Naive thymus-derived CD4-positive, alpha-beta T cell (primary cell): ENCODE measurements at regions not wholly inside any gene's neighbourhood (a gene's known extent, or its start where the extent isn't known, plus 50 kb on each side); places are given as distances from the start of the nearest gene placed in this dataset.
"Not testable (repeated sequence)": the region's sequence is repeated elsewhere in the genome, so short reads cannot be mapped to it uniquely, and the experiment has no call there.

Experiments used
- ATAC-seq: fragments of 150-1000 bp; cut with Tn5 transposase; 2 replicates; pipeline ENCODE4 v1.10.0; 2021; ENCODE audit warnings: mild to moderate bottlenecking, moderate library complexity
- CTCF ChIA-PET: fragments of 350-600 bp; sonication (Branson Sonifier 250); formaldehyde crosslinking; loops from one replicate; lab custom pipeline; 2021; ENCODE audit warnings: antibody characterized with exemption; lab: Charles Lee
- POLR2A ChIA-PET: fragments of 350-600 bp; sonication (Branson Sonifier 250); formaldehyde crosslinking; loops from one replicate; lab custom pipeline; 2021; ENCODE audit warnings: antibody characterized with exemption, inconsistent platforms; lab: Charles Lee
- DNase-seq, 9 donors: peaks; one replicate each; pipeline versions ENCODE4 v3.0.0 to v3.0.0-alpha.2; 2020 to 2022; ENCODE audit warnings: mixed read lengths in 1 of 9
- H3K27ac ChIP-seq: one replicate; pipeline ENCODE4 v1.7.0; 2013; ENCODE audit warnings: mild to moderate bottlenecking, low read depth, low read length, moderate library complexity
- H3K27me3 ChIP-seq, 2 donors: one replicate each; pipeline ENCODE4 v1.7.0; 2013; ENCODE audit warnings: low read length in 2 of 2, mild to moderate bottlenecking in 2 of 2, moderate library complexity in 2 of 2; ENCODE audit not compliant: control insufficient read depth in 2 of 2, insufficient read depth in 2 of 2
- H3K36me3 ChIP-seq, 3 experiments: 1 replicate in 2 of 3; 2 replicates in 1 of 3; pipeline ENCODE4 v1.7.0; 2013; ENCODE audit warnings: low read length in 3 of 3, mild to moderate bottlenecking in 3 of 3, moderate library complexity in 1 of 3; ENCODE audit not compliant: insufficient read depth in 3 of 3, control insufficient read depth in 2 of 3
- H3K4me1 ChIP-seq, 2 donors: one replicate each; pipeline ENCODE4 v1.7.0; 2013; ENCODE audit warnings: low read length in 2 of 2, mild to moderate bottlenecking in 2 of 2, moderate library complexity in 1 of 2; ENCODE audit not compliant: control insufficient read depth in 2 of 2, insufficient read depth in 2 of 2
- H3K4me3 ChIP-seq: 2 replicates; pipeline ENCODE4 v1.7.0; 2013; ENCODE audit warnings: mild to moderate bottlenecking, low read length
- H3K9me3 ChIP-seq, 3 experiments: 1 replicate in 2 of 3; 2 replicates in 1 of 3; pipeline ENCODE4 v1.7.0; 2013; ENCODE audit warnings: low read length in 3 of 3; ENCODE audit not compliant: control insufficient read depth in 2 of 3
- H3K27ac Mint-ChIP-seq, 9 donors: one replicate each; pipeline ENCODE4 v1.8.0; 2020 to 2022; ENCODE audit warnings: mixed read lengths in 9 of 9, mild to moderate bottlenecking in 8 of 9, moderate library complexity in 5 of 9, inconsistent platforms in 2 of 9
- H3K27me3 Mint-ChIP-seq, 5 donors: one replicate each; pipeline ENCODE4 v1.8.0; 2021 to 2022; ENCODE audit warnings: mixed read lengths in 5 of 5, mild to moderate bottlenecking in 1 of 5
- H3K36me3 Mint-ChIP-seq, 5 donors: one replicate each; pipeline ENCODE4 v1.8.0; 2020 to 2022; ENCODE audit warnings: mixed read lengths in 5 of 5, mild to moderate bottlenecking in 3 of 5, inconsistent platforms in 1 of 5
- H3K4me1 Mint-ChIP-seq, 7 donors: one replicate each; pipeline ENCODE4 v1.8.0; 2020 to 2022; ENCODE audit warnings: mixed read lengths in 7 of 7, mild to moderate bottlenecking in 3 of 7, inconsistent platforms in 1 of 7
- H3K4me3 Mint-ChIP-seq, 10 donors: one replicate each; pipeline ENCODE4 v1.8.0; 2020 to 2022; ENCODE audit warnings: mild to moderate bottlenecking in 10 of 10, mixed read lengths in 10 of 10, moderate library complexity in 6 of 10, inconsistent platforms in 2 of 10
- H3K9me3 Mint-ChIP-seq, 11 donors: one replicate each; pipeline ENCODE4 v1.8.0; 2020 to 2022; ENCODE audit warnings: mixed read lengths in 11 of 11, mild to moderate bottlenecking in 4 of 11, inconsistent platforms in 1 of 11, moderate library complexity in 1 of 11
- intact Hi-C, 2 donors: fragments of 100-400 bp; cut with micrococcal nuclease; formaldehyde crosslinking; loops; one replicate each; pipeline ENCODE4 v1.15.1; 2023

DNA sequence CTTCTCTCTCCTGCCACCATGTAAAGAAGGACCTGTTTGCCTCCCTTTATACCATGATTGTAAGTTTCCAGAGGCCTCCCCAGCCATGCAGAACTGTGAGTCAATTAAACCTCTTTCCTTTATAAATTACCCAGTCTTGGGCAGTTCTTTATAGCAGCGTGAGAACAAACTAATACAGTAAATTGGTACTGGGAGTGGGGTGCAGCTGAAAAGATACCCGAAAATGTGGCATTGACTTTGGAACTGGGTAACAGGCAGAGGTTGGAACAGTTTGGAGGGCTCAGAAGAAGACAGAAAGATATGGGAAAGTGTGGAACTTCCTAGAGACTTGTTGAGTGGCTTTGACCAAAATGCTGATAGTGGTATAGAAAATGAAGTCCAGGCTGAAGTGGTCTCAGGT is 54.1 kb upstream of the ADAMTS2 start:
- H3K27ac Mint-ChIP-seq, H3K4me1 Mint-ChIP-seq, ATAC-seq, CTCF ChIA-PET, DNase-seq, H3K4me1 ChIP-seq, intact Hi-C loops, H3K4me3 ChIP-seq, H3K27ac ChIP-seq, H3K27me3 Mint-ChIP-seq, H3K36me3 ChIP-seq, H3K4me3 Mint-ChIP-seq, H3K27me3 ChIP-seq, POLR2A ChIA-PET: not testable (repeated sequence)
- Mint-ChIP-seq H3K9me3 (peaks cover 11 to 53% (median 26%) of the 10 kb centered on the region in 11 donors), H3K36me3 (peaks cover 3 to 22% (median 5%) of the 10 kb centered on the region in 5 donors)
- peaks cover 0 to 25% (median 0%) of the 10 kb centered on the region in 3 experiments for H3K9me3 ChIP-seq

- Histone ChIP-seq H3K4me3 (no peak overlapping the region), H3K4me1 (no peaks in the 10 kb centered on the region), H3K36me3 (no peaks in the 10 kb centered on the region), H3K27ac (no peak overlapping the region), H3K9me3 (peaks cover 0 to 32% (median 0%) of the 10 kb centered on the region in 3 experiments), H3K27me3 (peaks cover 0 to 3% of the 10 kb centered on the region in 2 donors)
- ATAC-seq, result no peak
- ChIA-PET CTCF (no interaction called here), POLR2A (no interaction called here)
- Mint-ChIP-seq H3K4me3 (no peak overlapping the region), H3K36me3 (peaks cover 3 to 27% (median 5%) of the 10 kb centered on the region in 5 donors), H3K27me3 (peaks cover 0 to 21% (median 10%) of the 10 kb centered on the region in 5 donors), H3K9me3 (peaks cover 22 to 71% (median 33%) of the 10 kb centered on the region in 11 donors), H3K4me1 (no peaks in the 10 kb centered on the region), H3K27ac (no peak overlapping the region)
- intact Hi-C loops, result no loop called here
- DNase-seq, result no peak
Observed at GRCh38 chr5:179397516-179397915, 52.3 kb upstream of the ADAMTS2 start.
